ENCODE measurements at regions not wholly inside any gene's neighbourhood (a gene's known extent, or its start where the extent isn't known, plus 50 kb on each side); places are given as distances from the start of the nearest gene placed in this dataset.

DNA sequence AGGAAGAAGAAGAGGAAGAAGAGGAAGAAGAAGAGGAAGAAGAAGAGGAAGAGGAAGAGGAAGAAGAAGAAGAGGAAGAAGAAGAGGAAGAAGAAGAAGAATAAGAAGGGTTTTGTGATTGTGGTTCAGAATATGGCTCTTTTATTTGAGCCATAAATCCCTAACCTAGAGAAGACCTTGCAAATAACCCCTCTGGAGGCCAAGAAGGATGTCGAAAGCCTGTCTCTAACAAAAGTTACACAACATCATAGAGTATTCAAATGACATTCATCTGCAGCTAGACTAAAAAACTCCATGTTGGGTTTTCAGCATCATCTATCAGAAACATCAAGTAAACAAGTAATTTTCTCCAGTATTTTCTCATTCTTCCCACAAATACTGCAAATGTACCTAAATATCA, 100.9 kb downstream of the RNASET2 start:
- peaks cover 0 to under 1% (median 0%) of the 10 kb centered on the region in 3 experiments; a peak in 4 of 7 replicates for H3K36me3 Mint-ChIP-seq (ENCODE audit: insufficient read depth in 1 of 3, low read depth in 3 of 3)

More for the DNA sequence above, 100.9 kb downstream of the RNASET2 start:
- Histone ChIP-seq H2BK20ac (ENCODE audit: low read depth, low read length, poor library complexity, severe bottlenecking) (no peak overlapping the region), H3K79me2 (ENCODE audit: insufficient read depth, low read length) (no peaks in the 10 kb centered on the region), H2AK5ac (ENCODE audit: insufficient read length, low read length) (no peak overlapping the region), H2BK5ac (ENCODE audit: insufficient read length, low read length) (no peak overlapping the region), H4K8ac (replicated peaks; ENCODE audit: insufficient read length, low read depth, low read length) (no peak overlapping the region), H3K23ac (ENCODE audit: insufficient read length, low read depth, low read length) (no peak overlapping the region), H3K4me2 (ENCODE audit: insufficient read depth, insufficient read length, low read length) (no peak overlapping the region), H4K91ac (ENCODE audit: insufficient read length, low read depth, low read length) (no peak overlapping the region), H3K18ac (ENCODE audit: insufficient read length, low read depth, low read length) (no peak overlapping the region), H2BK15ac (ENCODE audit: low read depth, low read length) (no peak overlapping the region), H3K14ac (ENCODE audit: insufficient read depth, low read length) (no peak overlapping the region), H3K9ac (ENCODE audit: extremely low read depth, insufficient read length, low read length) (no peak overlapping the region), H3K56ac (ENCODE audit: insufficient read length, low read depth, low read length) (no peak overlapping the region), H3K4me1 (ENCODE audit: insufficient read depth, low read length) (no peaks in the 10 kb centered on the region; the same call in 1 of the 2 replicates), H3K27ac (ENCODE audit: insufficient read length, low read depth, low read length) (no peak overlapping the region), H3K79me1 (ENCODE audit: insufficient read depth, low read depth, low read length, poor library complexity, severe bottlenecking) (no peaks in the 10 kb centered on the region), H4K5ac (ENCODE audit: insufficient read length, low read depth, low read length) (no peak overlapping the region), H2BK120ac (ENCODE audit: low read depth, low read length, poor library complexity, severe bottlenecking) (no peak overlapping the region), H3K27me3 (ENCODE audit: insufficient read depth, low read length) (no peaks in the 10 kb centered on the region), H3K23me2 (ENCODE audit: insufficient read length, low read depth, low read length, poor library complexity, severe bottlenecking) (no peaks in the 10 kb centered on the region), H3K4ac (ENCODE audit: low read depth, low read length) (no peak overlapping the region), H3T11ph (ENCODE audit: low read length) (no peak overlapping the region), H2BK12ac (ENCODE audit: insufficient read length, low read depth, low read length) (no peak overlapping the region), H2AFZ (ENCODE audit: low read length) (no peak overlapping the region), H3K9me3 (ENCODE audit: control insufficient read depth, low read depth, low read length) (no peaks in the 10 kb centered on the region), H4K20me1 (ENCODE audit: control insufficient read depth, insufficient read depth, insufficient read length) (no peaks in the 10 kb centered on the region)
- Mint-ChIP-seq H3K9me3 (peaks cover under 1% of the 10 kb centered on the region in 2 experiments; a peak in 2 of 5 replicates), H3K4me1 (peaks cover 0 to 3% of the 10 kb centered on the region in 2 experiments; a peak in 1 of 4 replicates), H3K27me3 (ENCODE audit: low read depth) (peaks cover 1% of the 10 kb centered on the region), H3K27ac (no peak overlapping the region), H3K4me3 (no peak overlapping the region)
- TF ChIP-seq, protein P1, sequence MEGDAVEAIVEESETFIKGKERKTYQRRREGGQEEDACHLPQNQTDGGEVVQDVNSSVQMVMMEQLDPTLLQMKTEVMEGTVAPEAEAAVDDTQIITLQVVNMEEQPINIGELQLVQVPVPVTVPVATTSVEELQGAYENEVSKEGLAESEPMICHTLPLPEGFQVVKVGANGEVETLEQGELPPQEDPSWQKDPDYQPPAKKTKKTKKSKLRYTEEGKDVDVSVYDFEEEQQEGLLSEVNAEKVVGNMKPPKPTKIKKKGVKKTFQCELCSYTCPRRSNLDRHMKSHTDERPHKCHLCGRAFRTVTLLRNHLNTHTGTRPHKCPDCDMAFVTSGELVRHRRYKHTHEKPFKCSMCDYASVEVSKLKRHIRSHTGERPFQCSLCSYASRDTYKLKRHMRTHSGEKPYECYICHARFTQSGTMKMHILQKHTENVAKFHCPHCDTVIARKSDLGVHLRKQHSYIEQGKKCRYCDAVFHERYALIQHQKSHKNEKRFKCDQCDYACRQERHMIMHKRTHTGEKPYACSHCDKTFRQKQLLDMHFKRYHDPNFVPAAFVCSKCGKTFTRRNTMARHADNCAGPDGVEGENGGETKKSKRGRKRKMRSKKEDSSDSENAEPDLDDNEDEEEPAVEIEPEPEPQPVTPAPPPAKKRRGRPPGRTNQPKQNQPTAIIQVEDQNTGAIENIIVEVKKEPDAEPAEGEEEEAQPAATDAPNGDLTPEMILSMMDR (conservative IDR thresholded peaks at IDR 0.05) = no peak
- no CpG with 5 or more reads among the region's 1 CpG for WGBS (ENCODE audit: extremely low coverage, insufficient read length, low lambda C conversion rate)
- DNase-seq = no peak

Data from H9 (cell line).